OCI-LY1 (cell line): ENCODE measurements at regions not wholly inside any gene's neighbourhood (a gene's known extent, or its start where the extent isn't known, plus 50 kb on each side); places are given as distances from the start of the nearest gene placed in this dataset.

Source experiments
- H2AFZ ChIP-seq: fragments of 200-600 bp; sonication (generic), shearing (Covaris generic); 2 replicates; pipeline ENCODE4 v1.6.0; 2014; ENCODE audit warnings: antibody characterized with exemption, mild to moderate bottlenecking, low read length
- H3F3A ChIP-seq: fragments of 200-600 bp; sonication (generic), shearing (Covaris generic); 2 replicates; pipeline ENCODE4 v1.6.0; 2014; ENCODE audit warnings: mild to moderate bottlenecking, antibody characterized with exemption, low read length, moderate library complexity; ENCODE audit not compliant: insufficient read depth
- H3K27ac ChIP-seq: fragments of 200-600 bp; sonication (generic); 2 replicates; pipeline ENCODE4 v1.5.1; 2014; ENCODE audit warnings: low read length, mixed run types, mild to moderate bottlenecking, low read depth; ENCODE audit not compliant: poor library complexity, severe bottlenecking
- H3K27me3 ChIP-seq: fragments of 200-600 bp; sonication (generic); 2 replicates; pipeline ENCODE4 v1.6.0; 2014; ENCODE audit warnings: antibody characterized with exemption, mild to moderate bottlenecking, low read length, moderate library complexity; ENCODE audit not compliant: insufficient read depth
- H3K36me3 ChIP-seq: fragments of 200-600 bp; sonication (generic); 2 replicates; pipeline ENCODE4 v1.6.1; 2014; ENCODE audit warnings: mild to moderate bottlenecking, antibody characterized with exemption, low read length, moderate library complexity, mixed read lengths; ENCODE audit not compliant: insufficient read depth
- H3K4me1 ChIP-seq: fragments of 200-600 bp; sonication (generic); 2 replicates; pipeline ENCODE4 v1.5.1; 2014; ENCODE audit warnings: mild to moderate bottlenecking, low read length, moderate library complexity; ENCODE audit not compliant: insufficient read depth, severe bottlenecking
- H3K4me2 ChIP-seq: fragments of 200-600 bp; sonication (generic), shearing (Covaris generic); 2 replicates; pipeline ENCODE4 v1.6.1; 2014; ENCODE audit warnings: low read length
- H3K4me3 ChIP-seq: fragments of 200-600 bp; sonication (generic); 2 replicates; pipeline ENCODE4 v1.5.1; 2014; ENCODE audit warnings: low read length, low read depth, mild to moderate bottlenecking, mixed read lengths; ENCODE audit not compliant: poor library complexity, severe bottlenecking
- H3K79me2 ChIP-seq: fragments of 200-600 bp; shearing (Covaris generic); 2 replicates; pipeline ENCODE4 v1.6.1; 2016; ENCODE audit warnings: mixed run types, low read length, mixed read lengths; ENCODE audit not compliant: insufficient read depth
- H3K9ac ChIP-seq: fragments of 200-600 bp; sonication (generic), shearing (Covaris generic); 2 replicates; pipeline ENCODE4 v1.6.1; 2014; ENCODE audit warnings: mild to moderate bottlenecking, low read length, mixed read lengths
- H3K9me2 ChIP-seq: fragments of 200-600 bp; sonication (generic), shearing (Covaris generic); 2 replicates; pipeline ENCODE4 v1.6.1; 2014; ENCODE audit warnings: low read depth, mild to moderate bottlenecking, low read length, mixed read lengths
- H3K9me3 ChIP-seq: fragments of 200-600 bp; shearing (Covaris generic); 2 replicates; pipeline ENCODE4 v1.6.1; 2014; ENCODE audit warnings: low read length, mixed read lengths
- H4K20me1 ChIP-seq: fragments of 200-600 bp; sonication (generic), shearing (Covaris generic); 2 replicates; pipeline ENCODE4 v1.6.0; 2016; ENCODE audit warnings: mild to moderate bottlenecking, low read length; ENCODE audit not compliant: insufficient read depth
- EZH2 ChIP-seq: fragments of 200-600 bp; sonication (generic), shearing (Covaris generic); IDR thresholded peaks from 2 replicates; pipeline ENCODE4 v1.8.0; 2017; ENCODE audit warnings: borderline replicate concordance, mixed run types, mild to moderate bottlenecking, antibody characterized with exemption, low read length, moderate library complexity, mixed read lengths
- TF ChIP-seq, protein P1 (sequence below): fragments of 200-600 bp; sonication (generic), shearing (Covaris generic); IDR thresholded peaks from 2 replicates; pipeline ENCODE4 v1.5.1; 2017; ENCODE audit warnings: mild to moderate bottlenecking, antibody characterized with exemption, low read length, moderate library complexity, mixed read lengths

DNA sequence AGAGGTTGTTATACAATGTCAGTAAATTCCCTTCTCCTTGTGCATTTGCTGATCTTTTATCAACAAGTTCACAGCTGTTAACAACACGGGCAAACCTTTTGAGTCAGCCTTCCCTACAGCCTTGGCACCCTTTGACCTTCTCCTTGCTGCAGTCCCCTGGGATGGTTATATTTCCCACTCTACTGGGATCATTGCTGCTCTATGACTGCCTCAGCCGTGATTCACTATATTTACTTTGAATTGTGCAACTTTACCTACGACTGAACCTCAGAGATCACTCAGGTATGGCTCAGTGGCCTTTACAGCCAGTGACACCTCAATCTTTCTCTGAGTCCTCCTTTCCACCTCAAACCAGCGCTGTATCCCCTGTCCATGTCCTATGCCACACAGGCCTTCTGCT is 1293.3 kb downstream of the EPHA7 start:
- H2AFZ ChIP-seq = no peak overlapping the region
- no peak overlapping the region for H3K4me2 ChIP-seq
- no peak overlapping the region for H3K9ac ChIP-seq
- peaks cover 8% of the 10 kb centered on the region for H3K4me1 ChIP-seq
- H3K27ac ChIP-seq = no peak overlapping the region
- no peaks in the 10 kb centered on the region for H3K9me2 ChIP-seq
- TF ChIP-seq, protein P1, sequence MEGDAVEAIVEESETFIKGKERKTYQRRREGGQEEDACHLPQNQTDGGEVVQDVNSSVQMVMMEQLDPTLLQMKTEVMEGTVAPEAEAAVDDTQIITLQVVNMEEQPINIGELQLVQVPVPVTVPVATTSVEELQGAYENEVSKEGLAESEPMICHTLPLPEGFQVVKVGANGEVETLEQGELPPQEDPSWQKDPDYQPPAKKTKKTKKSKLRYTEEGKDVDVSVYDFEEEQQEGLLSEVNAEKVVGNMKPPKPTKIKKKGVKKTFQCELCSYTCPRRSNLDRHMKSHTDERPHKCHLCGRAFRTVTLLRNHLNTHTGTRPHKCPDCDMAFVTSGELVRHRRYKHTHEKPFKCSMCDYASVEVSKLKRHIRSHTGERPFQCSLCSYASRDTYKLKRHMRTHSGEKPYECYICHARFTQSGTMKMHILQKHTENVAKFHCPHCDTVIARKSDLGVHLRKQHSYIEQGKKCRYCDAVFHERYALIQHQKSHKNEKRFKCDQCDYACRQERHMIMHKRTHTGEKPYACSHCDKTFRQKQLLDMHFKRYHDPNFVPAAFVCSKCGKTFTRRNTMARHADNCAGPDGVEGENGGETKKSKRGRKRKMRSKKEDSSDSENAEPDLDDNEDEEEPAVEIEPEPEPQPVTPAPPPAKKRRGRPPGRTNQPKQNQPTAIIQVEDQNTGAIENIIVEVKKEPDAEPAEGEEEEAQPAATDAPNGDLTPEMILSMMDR = no peak
- no peak for TF ChIP-seq EZH2
- no peaks in the 10 kb centered on the region for H4K20me1 ChIP-seq
- H3K9me3 ChIP-seq = no peaks in the 10 kb centered on the region
- no peaks in the 10 kb centered on the region for H3K36me3 ChIP-seq
- H3K27me3 ChIP-seq = no peaks in the 10 kb centered on the region
- H3F3A ChIP-seq = no peaks in the 10 kb centered on the region
- no peak overlapping the region for H3K4me3 ChIP-seq
- no peaks in the 10 kb centered on the region for H3K79me2 ChIP-seq

DNA sequence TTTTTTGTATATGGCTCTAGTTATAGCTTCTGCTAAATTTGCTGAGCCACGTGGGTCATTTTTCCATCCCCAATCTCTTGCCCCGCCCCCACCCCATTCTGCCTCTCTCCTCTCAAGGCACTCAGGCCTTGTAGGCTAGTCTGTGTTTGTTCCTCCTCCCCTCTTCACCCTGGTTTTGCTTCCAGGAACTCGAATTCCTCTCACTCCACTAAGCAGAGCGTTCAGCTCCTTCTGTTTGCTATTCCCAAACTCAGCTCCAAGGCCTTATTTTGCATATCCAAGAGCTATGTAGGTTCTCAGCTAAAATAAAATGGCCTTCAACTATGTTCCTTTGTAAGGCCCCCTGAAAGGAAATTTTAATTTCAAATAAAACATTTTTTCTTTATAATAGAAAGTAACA is 1293.7 kb downstream of the EPHA7 start:
- H4K20me1 ChIP-seq = no peaks in the 10 kb centered on the region
- no peaks in the 10 kb centered on the region for H3K79me2 ChIP-seq

DNA sequence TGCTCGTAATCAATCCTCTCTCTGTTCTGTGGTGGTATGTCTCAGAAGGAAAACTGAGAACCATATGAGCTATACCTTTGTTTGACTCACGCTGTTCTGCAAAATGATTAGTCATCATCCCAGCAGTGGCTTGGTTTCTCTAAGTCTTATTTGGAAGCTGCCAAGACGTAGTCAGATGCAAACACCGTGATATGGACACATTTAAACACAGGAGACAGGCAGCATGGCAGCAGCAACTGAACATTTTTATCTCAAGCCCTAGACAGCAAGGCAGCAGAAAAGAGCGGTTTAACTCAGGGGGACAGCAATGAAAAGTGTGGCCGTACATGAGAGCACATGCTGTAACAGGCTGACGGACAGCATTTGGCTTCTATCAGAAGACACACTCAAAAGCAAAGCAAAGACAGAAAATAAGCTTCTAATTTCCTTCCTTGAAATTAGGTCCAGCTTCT is 1295.1 kb downstream of the EPHA7 start:
- Histone ChIP-seq H3K27me3 (no peaks in the 10 kb centered on the region), H3K79me2 (no peaks in the 10 kb centered on the region), H3K4me2 (peak overlapping the region; percentile 29; the same call in 1 of the 2 replicates), H3K9me2 (no peaks in the 10 kb centered on the region), H3K4me1 (peaks cover 8% of the 10 kb centered on the region), H4K20me1 (no peaks in the 10 kb centered on the region), H2AFZ (no peak overlapping the region), H3K4me3 (no peak overlapping the region), H3F3A (no peaks in the 10 kb centered on the region), H3K9me3 (no peaks in the 10 kb centered on the region), H3K9ac (no peak overlapping the region), H3K27ac (no peak overlapping the region), H3K36me3 (no peaks in the 10 kb centered on the region)
- TF ChIP-seq, protein P1 = no peak
- no peak for TF ChIP-seq EZH2

More for the DNA sequence above, 1293.7 kb downstream of the EPHA7 start:
- H3K4me3 ChIP-seq = no peak overlapping the region
- no peaks in the 10 kb centered on the region for H3K9me2 ChIP-seq
- no peaks in the 10 kb centered on the region for H3K9me3 ChIP-seq
- H3F3A ChIP-seq = no peaks in the 10 kb centered on the region
- H3K27ac ChIP-seq = no peak overlapping the region
- H3K9ac ChIP-seq = no peak overlapping the region
- no peaks in the 10 kb centered on the region for H3K27me3 ChIP-seq
- no peaks in the 10 kb centered on the region for H3K36me3 ChIP-seq
- H3K4me2 ChIP-seq = no peak overlapping the region
- no peak overlapping the region for H2AFZ ChIP-seq
- H3K4me1 ChIP-seq = peaks cover 8% of the 10 kb centered on the region
- TF ChIP-seq, protein P1 = no peak
- no peak for TF ChIP-seq EZH2
